Liver (tissue), 8 donors: ENCODE measurements at regions not wholly inside any gene's neighbourhood (a gene's known extent, or its start where the extent isn't known, plus 50 kb on each side); places are given as distances from the start of the nearest gene placed in this dataset.

Source experiments
- DNase-seq: peaks from one replicate; pipeline ENCODE4 v3.0.0-alpha.2; 2017; ENCODE audit warnings: low spot score
- H3K27ac ChIP-seq, 2 donors: one replicate each; pipeline ENCODE4 v1.7.0; 2013; ENCODE audit warnings: inconsistent platforms in 2 of 2, low read length in 2 of 2, control low read depth in 1 of 2, low read depth in 1 of 2, mild to moderate bottlenecking in 1 of 2
- H3K27me3 ChIP-seq, 4 donors: one replicate each; pipeline versions ENCODE4 v1.6.1 to v1.7.0; 2013; ENCODE audit warnings: low read length in 3 of 4, inconsistent platforms in 1 of 4, mild to moderate bottlenecking in 1 of 4, moderate library complexity in 1 of 4; ENCODE audit not compliant: control insufficient read depth in 4 of 4, insufficient read depth in 4 of 4
- H3K36me3 ChIP-seq, 4 donors: one replicate each; pipeline versions ENCODE4 v1.6.1 to v1.7.0; 2013; ENCODE audit warnings: low read length in 3 of 4, mild to moderate bottlenecking in 3 of 4, low read depth in 1 of 4, moderate library complexity in 1 of 4; ENCODE audit not compliant: control insufficient read depth in 4 of 4, insufficient read depth in 3 of 4
- H3K4me1 ChIP-seq, 4 donors: one replicate each; pipeline versions ENCODE4 v1.6.1 to v1.7.0; 2013; ENCODE audit warnings: low read length in 3 of 4, mild to moderate bottlenecking in 3 of 4, moderate library complexity in 1 of 4; ENCODE audit not compliant: control insufficient read depth in 4 of 4, insufficient read depth in 4 of 4
- H3K4me3 ChIP-seq, 3 donors: one replicate each; pipeline versions ENCODE4 v1.6.1 to v1.7.0; 2013; ENCODE audit warnings: low read length in 3 of 3, control low read depth in 1 of 3, low read depth in 1 of 3, mild to moderate bottlenecking in 1 of 3
- H3K9ac ChIP-seq, 2 donors: one replicate each; pipeline ENCODE4 v1.7.0; 2013; ENCODE audit warnings: low read length in 2 of 2, mild to moderate bottlenecking in 2 of 2, moderate library complexity in 2 of 2, control low read depth in 1 of 2, low read depth in 1 of 2
- H3K9me3 ChIP-seq, 4 donors: one replicate each; pipeline versions ENCODE4 v1.6.1 to v1.7.0; 2013; ENCODE audit warnings: low read length in 3 of 4; ENCODE audit not compliant: control insufficient read depth in 4 of 4
- EGR1 ChIP-seq, 2 donors: IDR thresholded peaks; 2 replicates each; pipeline ENCODE4 v1.6.1; 2016 to 2018; ENCODE audit warnings: antibody characterized with exemption in 2 of 2, low read depth in 2 of 2
- FOXA1 ChIP-seq: IDR thresholded peaks from 2 replicates; pipeline ENCODE4 v1.6.1; 2016; ENCODE audit warnings: antibody characterized with exemption
- GABPA ChIP-seq, 2 donors: IDR thresholded peaks in 1 of 2; conservative IDR thresholded peaks in 1 of 2; 2 replicates each; pipeline ENCODE4 v1.6.1; 2016; ENCODE audit warnings: antibody characterized with exemption in 2 of 2, mild to moderate bottlenecking in 1 of 2, moderate library complexity in 1 of 2
- HNF4A ChIP-seq, 2 donors: conservative IDR thresholded peaks; 2 replicates each; pipeline ENCODE4 v1.6.1; 2016; ENCODE audit warnings: antibody characterized with exemption in 2 of 2, mild to moderate bottlenecking in 2 of 2
- HNF4G ChIP-seq: IDR thresholded peaks from 2 replicates; pipeline ENCODE4 v1.6.1; 2016; ENCODE audit warnings: antibody characterized with exemption
- JUND ChIP-seq, 2 donors: IDR thresholded peaks; 2 replicates each; pipeline ENCODE4 v1.6.1; 2016; ENCODE audit warnings: antibody characterized with exemption in 2 of 2
- NR2F2 ChIP-seq: IDR thresholded peaks from 2 replicates; pipeline ENCODE4 v1.6.1; 2016; ENCODE audit warnings: antibody characterized with exemption
- RAD21 ChIP-seq, 2 donors: IDR thresholded peaks; 2 replicates each; pipeline ENCODE4 v1.6.1; 2016; ENCODE audit warnings: antibody characterized with exemption in 2 of 2, mild to moderate bottlenecking in 2 of 2
- REST ChIP-seq: IDR thresholded peaks from 2 replicates; pipeline ENCODE4 v1.6.1; 2016; ENCODE audit warnings: antibody characterized with exemption, mild to moderate bottlenecking
- RXRA ChIP-seq, 2 donors: IDR thresholded peaks; 2 replicates each; pipeline ENCODE4 v1.6.1; 2017 to 2018; ENCODE audit warnings: antibody characterized with exemption in 2 of 2, mild to moderate bottlenecking in 1 of 2
- SP1 ChIP-seq: IDR thresholded peaks from 2 replicates; pipeline ENCODE4 v1.6.1; 2018; ENCODE audit warnings: antibody characterized with exemption, mild to moderate bottlenecking
- YY1 ChIP-seq: IDR thresholded peaks from 2 replicates; pipeline ENCODE4 v1.6.1; 2016; ENCODE audit warnings: antibody characterized with exemption, mild to moderate bottlenecking
- ZBTB33 ChIP-seq: IDR thresholded peaks from 2 replicates; pipeline ENCODE4 v1.6.1; 2016; ENCODE audit warnings: antibody characterized with exemption
- WGBS: extraction: QIAGEN DNeasy Blood & Tissue Kit; methylation state at CpG from one replicate; pipeline ENCODE4 v1.1.7; 2013; 5-methylcytosine and 5-hydroxymethylcytosine counted together
- TF ChIP-seq, protein P1 (sequence below): fragments of 150-350 bp; IDR thresholded peaks from 2 replicates; pipeline ENCODE4 v1.5.1; 2017; ENCODE audit warnings: improper control_type of control experiment, low read depth, low read length; ENCODE audit not compliant: missing input control
- TF ChIP-seq, protein P2 (sequence below): IDR thresholded peaks from 2 replicates; pipeline ENCODE4 v1.6.1; 2016; ENCODE audit warnings: antibody characterized with exemption
- donor health status: healthy.
- donor health status: healthy.
- donor health status: healthy.
- donor health status: healthy.
- donor health status: healthy.

- no peaks in the 10 kb centered on the region for H3K27me3 ChIP-seq
- no peak overlapping the region for H3K9ac ChIP-seq
- no peak overlapping the region for H3K4me3 ChIP-seq
- no peaks in the 10 kb centered on the region for H3K4me1 ChIP-seq
- no peak overlapping the region for H3K27ac ChIP-seq
- DNase-seq = no peak
- WGBS = 84% methylated on average over 14 of the region's 14 CpGs
- H3K9me3 ChIP-seq = no peaks in the 10 kb centered on the region
- TF ChIP-seq YY1 = no peak
- no peak for TF ChIP-seq HNF4G
- no peak for TF ChIP-seq JUND (IDR thresholded peaks at IDR 0.05)
- TF ChIP-seq NR2F2 = no peak
- no peak for TF ChIP-seq RXRA (IDR thresholded peaks at IDR 0.05)
- TF ChIP-seq REST = no peak
- TF ChIP-seq GABPA (IDR thresholded peaks at IDR 0.05 in 1 of 2, conservative IDR thresholded peaks at IDR 0.05 in 1 of 2) = no peak
- TF ChIP-seq SP1 = no peak
- TF ChIP-seq, protein P1, sequence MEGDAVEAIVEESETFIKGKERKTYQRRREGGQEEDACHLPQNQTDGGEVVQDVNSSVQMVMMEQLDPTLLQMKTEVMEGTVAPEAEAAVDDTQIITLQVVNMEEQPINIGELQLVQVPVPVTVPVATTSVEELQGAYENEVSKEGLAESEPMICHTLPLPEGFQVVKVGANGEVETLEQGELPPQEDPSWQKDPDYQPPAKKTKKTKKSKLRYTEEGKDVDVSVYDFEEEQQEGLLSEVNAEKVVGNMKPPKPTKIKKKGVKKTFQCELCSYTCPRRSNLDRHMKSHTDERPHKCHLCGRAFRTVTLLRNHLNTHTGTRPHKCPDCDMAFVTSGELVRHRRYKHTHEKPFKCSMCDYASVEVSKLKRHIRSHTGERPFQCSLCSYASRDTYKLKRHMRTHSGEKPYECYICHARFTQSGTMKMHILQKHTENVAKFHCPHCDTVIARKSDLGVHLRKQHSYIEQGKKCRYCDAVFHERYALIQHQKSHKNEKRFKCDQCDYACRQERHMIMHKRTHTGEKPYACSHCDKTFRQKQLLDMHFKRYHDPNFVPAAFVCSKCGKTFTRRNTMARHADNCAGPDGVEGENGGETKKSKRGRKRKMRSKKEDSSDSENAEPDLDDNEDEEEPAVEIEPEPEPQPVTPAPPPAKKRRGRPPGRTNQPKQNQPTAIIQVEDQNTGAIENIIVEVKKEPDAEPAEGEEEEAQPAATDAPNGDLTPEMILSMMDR = no peak
- TF ChIP-seq EGR1 (IDR thresholded peaks at IDR 0.05; ENCODE audit: low read depth in 2 of 2) = no peak
- no peaks in the 10 kb centered on the region for H3K36me3 ChIP-seq
These were observed 214.4 kb downstream of the RAP2A start for GRCh38 chr13:97648171-97648880.

DNA sequence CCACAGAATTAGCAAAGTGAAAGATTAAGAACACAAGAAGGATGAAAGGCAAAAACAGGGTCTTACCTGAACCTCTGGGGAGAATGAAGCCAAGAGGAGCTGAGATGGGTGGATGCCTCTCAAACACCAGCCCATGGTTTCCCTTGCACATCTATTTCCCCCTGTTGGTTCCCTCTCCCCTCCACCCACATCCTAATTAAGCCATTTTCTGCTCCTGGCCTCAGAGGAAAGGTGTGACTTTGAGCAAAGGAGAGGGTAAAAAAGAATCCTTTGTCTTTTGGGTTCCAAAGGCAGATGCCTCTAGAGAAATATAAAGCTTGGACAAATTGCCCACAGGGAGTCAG lies 214.9 kb downstream of the RAP2A start:
- no peaks in the 10 kb centered on the region for H3K9me3 ChIP-seq
- TF ChIP-seq HNF4A (conservative IDR thresholded peaks at IDR 0.05) = no peak
- no peak for TF ChIP-seq FOXA1
- TF ChIP-seq, protein P2, sequence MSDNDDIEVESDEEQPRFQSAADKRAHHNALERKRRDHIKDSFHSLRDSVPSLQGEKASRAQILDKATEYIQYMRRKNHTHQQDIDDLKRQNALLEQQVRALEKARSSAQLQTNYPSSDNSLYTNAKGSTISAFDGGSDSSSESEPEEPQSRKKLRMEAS = no peak
- TF ChIP-seq RAD21 (IDR thresholded peaks at IDR 0.05) = no peak
- TF ChIP-seq, protein P1 = no peak
- no peak for TF ChIP-seq JUND (IDR thresholded peaks at IDR 0.05)
- TF ChIP-seq NR2F2 = no peak
- no peak for TF ChIP-seq ZBTB33
- no peak overlapping the region for H3K27ac ChIP-seq
- no peaks in the 10 kb centered on the region for H3K27me3 ChIP-seq
- H3K9ac ChIP-seq = no peak overlapping the region
- no peak overlapping the region for H3K4me3 ChIP-seq
- DNase-seq = no peak
- no peaks in the 10 kb centered on the region for H3K4me1 ChIP-seq
- no peaks in the 10 kb centered on the region for H3K36me3 ChIP-seq
